ACC112 (cell line): ENCODE measurements at regions not wholly inside any gene's neighbourhood (a gene's known extent, or its start where the extent isn't known, plus 50 kb on each side); places are given as distances from the start of the nearest gene placed in this dataset.

Experiments used
- H2AFZ ChIP-seq: fragments of 200-600 bp; sonication (generic); one replicate; pipeline ENCODE4 v1.6.0; 2017; ENCODE audit warnings: antibody characterized with exemption, low read length; ENCODE audit not compliant: unreplicated experiment
- H3K27ac ChIP-seq: fragments of 200-600 bp; sonication (generic); 2 replicates; pipeline ENCODE4 v1.5.1; 2014; ENCODE audit warnings: low read depth, mild to moderate bottlenecking, antibody characterized with exemption, low read length, moderate library complexity
- H3K27me3 ChIP-seq: fragments of 200-600 bp; sonication (generic); 2 replicates; pipeline ENCODE4 v1.6.1; 2014; ENCODE audit warnings: mild to moderate bottlenecking, antibody characterized with exemption, low read length, moderate library complexity, mixed read lengths; ENCODE audit not compliant: insufficient read depth
- H3K36me3 ChIP-seq: fragments of 200-600 bp; sonication (generic); 2 replicates; pipeline ENCODE4 v1.6.1; 2016; ENCODE audit warnings: mild to moderate bottlenecking, antibody characterized with exemption, low read length, moderate library complexity, mixed read lengths; ENCODE audit not compliant: insufficient read depth
- H3K4me1 ChIP-seq: fragments of 200-600 bp; sonication (generic); one replicate; pipeline ENCODE4 v1.6.1; 2016; ENCODE audit warnings: low read length, mixed read lengths; ENCODE audit not compliant: insufficient read depth, unreplicated experiment, control insufficient read depth
- H3K4me3 ChIP-seq: fragments of 200-600 bp; sonication (generic); 2 replicates; pipeline ENCODE4 v1.5.1; 2014; ENCODE audit warnings: mild to moderate bottlenecking, low read depth, low read length
- H3K79me2 ChIP-seq: fragments of 200-600 bp; sonication (generic); one replicate; pipeline ENCODE4 v1.6.0; 2016; ENCODE audit warnings: low read length; ENCODE audit not compliant: control insufficient read depth, unreplicated experiment, insufficient read depth

DNA sequence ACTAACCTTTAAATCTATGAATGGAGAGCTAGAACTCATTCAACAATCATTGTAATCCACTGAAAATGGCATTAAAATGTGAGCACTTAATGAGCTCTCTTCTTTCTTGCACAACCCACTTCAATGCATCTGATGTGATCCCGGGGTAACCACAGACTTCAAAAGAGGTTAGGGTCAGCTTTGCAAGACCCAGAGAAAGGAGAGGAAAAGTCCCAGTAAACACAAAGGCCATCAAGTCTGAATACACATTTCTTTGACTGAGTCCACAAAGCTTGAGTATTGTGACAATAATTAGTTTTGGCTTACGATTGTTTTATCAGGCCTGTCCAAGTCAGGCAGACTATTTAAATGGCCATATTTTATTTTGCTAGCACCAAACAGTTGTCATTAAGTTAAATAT lies 148.8 kb upstream of the ZNF608 start:
- H3K79me2 ChIP-seq, result no peaks in the 10 kb centered on the region
- no peaks in the 10 kb centered on the region for H3K4me1 ChIP-seq
- no peaks in the 10 kb centered on the region for H3K27me3 ChIP-seq
- H3K4me3 ChIP-seq, result no peak overlapping the region
- no peak overlapping the region for H3K27ac ChIP-seq
- no peak overlapping the region for H2AFZ ChIP-seq
- no peaks in the 10 kb centered on the region for H3K36me3 ChIP-seq

DNA sequence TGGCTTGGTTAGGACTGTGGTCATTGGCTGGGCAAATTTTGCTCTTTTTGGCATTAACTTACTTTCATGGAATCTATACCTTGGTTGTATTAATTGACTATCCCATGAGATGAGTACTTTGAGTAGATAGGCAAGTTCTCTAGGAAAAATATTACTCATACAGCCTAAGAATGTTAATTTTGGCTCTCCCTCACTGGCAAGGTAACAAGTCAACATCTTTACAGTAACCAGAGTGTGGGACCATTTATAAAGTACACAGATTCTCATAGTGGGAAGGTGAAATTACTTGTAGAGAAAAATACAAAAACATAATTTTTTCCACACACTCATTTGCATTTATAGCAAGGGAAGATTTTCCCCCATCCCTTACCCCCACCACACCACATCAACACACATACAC lies 154.6 kb upstream of the ZNF608 start:
- H3K36me3 ChIP-seq, result no peaks in the 10 kb centered on the region
- H3K4me1 ChIP-seq, result no peaks in the 10 kb centered on the region
- H3K27me3 ChIP-seq, result no peaks in the 10 kb centered on the region
- H3K79me2 ChIP-seq, result no peaks in the 10 kb centered on the region
- H2AFZ ChIP-seq, result no peak overlapping the region
- no peak overlapping the region for H3K27ac ChIP-seq
- H3K4me3 ChIP-seq, result no peak overlapping the region

DNA sequence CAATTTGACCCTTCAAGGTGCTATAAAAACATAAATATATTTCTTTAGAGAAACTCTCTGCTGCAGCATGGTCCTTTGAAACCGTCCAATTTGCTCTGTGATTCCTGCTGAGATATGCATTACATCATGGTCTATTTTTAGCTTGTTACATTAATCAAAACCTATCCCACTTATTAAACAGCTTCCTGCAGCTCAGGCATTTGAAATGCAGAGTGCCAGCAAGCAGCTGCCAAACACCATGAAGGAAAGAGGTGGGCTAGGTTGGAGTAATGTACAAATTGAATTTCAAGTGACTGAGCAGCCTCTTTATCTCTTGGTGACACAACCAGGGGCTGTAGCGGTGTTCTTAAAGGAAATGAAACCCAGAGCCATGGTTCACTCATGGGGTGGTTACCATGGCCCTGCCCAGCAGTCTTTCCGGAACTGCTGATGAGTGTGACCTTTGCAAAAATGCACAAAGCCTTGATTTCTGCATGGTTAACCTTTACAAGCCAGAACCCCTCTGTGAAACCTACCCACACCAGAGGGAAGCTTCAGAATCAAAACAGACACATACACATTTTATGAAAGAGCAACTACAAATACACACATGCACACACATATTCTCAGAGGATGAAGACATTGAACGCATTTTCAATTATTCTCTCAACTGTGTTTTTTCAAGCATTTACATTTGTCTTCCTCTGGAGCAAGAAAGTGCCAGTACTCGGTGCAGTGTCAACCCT lies 155.8 kb upstream of the ZNF608 start:
- no peaks in the 10 kb centered on the region for H3K27me3 ChIP-seq
- peaks cover 9% of the 10 kb centered on the region for H3K4me1 ChIP-seq
- no peaks in the 10 kb centered on the region for H3K79me2 ChIP-seq
- H2AFZ ChIP-seq, result no peak overlapping the region
- no peak overlapping the region for H3K27ac ChIP-seq
- H3K4me3 ChIP-seq, result no peak overlapping the region
- no peaks in the 10 kb centered on the region for H3K36me3 ChIP-seq

DNA sequence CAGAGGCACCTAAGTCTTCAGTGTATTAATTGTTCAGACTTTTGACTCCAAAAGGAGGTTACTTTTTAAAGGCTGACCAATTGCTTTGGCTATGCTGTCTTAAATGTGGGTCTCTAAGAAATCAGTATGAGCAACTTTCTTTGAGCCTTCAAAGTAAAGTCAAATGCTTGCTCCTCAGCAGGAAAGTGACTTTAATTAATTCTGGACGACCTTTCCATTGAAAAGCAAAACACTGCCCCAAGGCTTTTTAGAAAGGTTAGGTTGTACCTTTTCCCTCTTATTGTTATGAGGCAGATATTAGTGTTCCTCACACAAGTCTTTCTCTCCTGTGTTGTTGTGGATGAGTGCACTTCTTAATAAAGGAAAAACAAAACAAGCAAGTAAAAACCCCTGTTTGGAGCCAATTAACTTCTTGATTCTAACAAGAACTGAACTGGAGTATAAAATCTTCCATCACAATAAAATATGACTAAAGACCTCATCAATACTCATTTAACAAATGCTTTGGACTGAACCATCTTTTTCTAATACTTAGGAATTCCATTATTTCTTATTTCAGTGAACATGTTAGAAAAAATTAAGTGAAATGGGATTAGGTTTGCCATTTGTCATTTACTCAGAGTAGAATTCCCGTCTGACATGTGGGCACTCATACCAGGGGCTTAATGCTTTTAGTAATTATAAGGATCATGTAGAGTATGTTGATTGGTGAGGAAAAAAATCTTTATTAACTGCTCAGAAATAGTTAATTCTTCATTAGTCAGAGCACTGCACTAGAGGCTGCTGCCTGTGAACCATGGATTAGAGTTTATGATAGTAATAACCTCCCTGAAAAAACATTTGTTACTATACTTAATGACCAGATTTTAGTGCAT lies 159.1 kb upstream of the ZNF608 start:
- Histone ChIP-seq H3K4me3 (no peak overlapping the region), H3K79me2 (no peaks in the 10 kb centered on the region), H3K27me3 (no peaks in the 10 kb centered on the region), H3K36me3 (no peaks in the 10 kb centered on the region), H3K27ac (no peak overlapping the region), H2AFZ (no peak overlapping the region), H3K4me1 (peaks cover 10% of the 10 kb centered on the region)

DNA sequence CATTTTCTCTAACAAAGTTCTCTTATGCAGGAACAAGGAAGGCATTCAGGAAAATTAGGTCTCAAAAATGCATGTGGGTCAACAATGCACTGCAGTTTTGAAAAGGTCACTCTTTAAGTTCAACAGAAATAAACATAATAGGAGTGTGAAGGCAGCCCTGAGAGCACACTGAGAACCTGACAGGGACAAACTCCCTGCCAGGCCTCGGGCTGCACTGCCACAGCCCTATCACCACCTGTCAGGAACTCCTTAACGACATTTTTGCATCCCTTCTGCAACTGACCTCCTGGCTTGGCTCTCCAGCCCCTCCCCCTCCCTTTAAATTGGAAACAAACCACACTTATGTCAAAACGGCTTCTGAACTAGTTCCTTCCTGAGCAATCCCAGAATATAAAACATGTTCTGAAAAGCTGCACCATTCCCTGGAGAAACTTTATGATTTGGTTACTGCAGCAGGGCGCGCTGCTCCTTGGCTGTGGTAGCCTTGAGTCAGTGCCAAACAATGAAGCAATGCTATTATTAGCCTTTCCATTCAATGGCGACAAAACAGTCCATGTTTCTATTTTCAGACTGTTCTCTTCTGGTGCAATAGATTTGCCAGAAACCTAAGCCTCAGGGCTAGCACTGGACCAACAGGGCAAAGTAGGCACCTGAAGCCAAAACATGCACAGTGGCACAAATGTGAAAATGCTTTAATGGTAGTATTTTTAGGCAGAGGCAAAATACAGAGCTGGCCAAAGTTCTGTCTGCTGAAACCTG lies 160.1 kb upstream of the ZNF608 start:
- H2AFZ ChIP-seq, result no peak overlapping the region
- H3K27me3 ChIP-seq, result no peaks in the 10 kb centered on the region
- H3K4me3 ChIP-seq, result no peak overlapping the region
- H3K4me1 ChIP-seq, result peaks cover 14% of the 10 kb centered on the region
- no peaks in the 10 kb centered on the region for H3K79me2 ChIP-seq
- H3K36me3 ChIP-seq, result no peaks in the 10 kb centered on the region
- H3K27ac ChIP-seq, result no peak overlapping the region

DNA sequence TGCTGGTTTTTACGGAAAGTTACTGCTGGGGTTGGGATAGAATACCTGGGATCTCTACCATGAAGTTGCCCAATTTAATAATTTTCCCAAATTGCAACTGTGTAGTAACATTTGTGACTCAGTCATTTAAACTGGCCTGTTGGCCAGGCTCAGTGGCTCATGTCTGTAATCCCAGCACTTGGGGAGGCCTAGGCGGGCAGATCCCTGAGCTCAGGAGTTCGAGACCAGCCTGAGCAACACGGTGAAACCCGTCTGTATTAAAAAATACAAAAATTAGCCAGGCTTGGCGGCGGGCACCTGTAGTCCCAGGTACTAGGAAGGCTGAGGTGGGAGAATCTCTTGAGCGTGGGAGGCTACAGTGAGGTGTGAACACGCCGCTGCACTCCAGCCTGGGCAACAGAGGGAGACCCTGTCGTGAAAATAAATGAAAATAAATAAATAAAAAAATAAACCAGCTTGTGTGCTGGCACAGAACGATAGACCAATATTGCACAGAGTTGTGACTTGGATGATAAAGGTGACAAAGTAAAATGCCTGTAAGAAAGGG lies 160.7 kb upstream of the ZNF608 start:
- Histone ChIP-seq H3K27ac (no peak overlapping the region), H3K4me3 (no peak overlapping the region), H2AFZ (no peak overlapping the region), H3K4me1 (peaks cover 14% of the 10 kb centered on the region), H3K27me3 (no peaks in the 10 kb centered on the region), H3K79me2 (no peaks in the 10 kb centered on the region), H3K36me3 (no peaks in the 10 kb centered on the region)

DNA sequence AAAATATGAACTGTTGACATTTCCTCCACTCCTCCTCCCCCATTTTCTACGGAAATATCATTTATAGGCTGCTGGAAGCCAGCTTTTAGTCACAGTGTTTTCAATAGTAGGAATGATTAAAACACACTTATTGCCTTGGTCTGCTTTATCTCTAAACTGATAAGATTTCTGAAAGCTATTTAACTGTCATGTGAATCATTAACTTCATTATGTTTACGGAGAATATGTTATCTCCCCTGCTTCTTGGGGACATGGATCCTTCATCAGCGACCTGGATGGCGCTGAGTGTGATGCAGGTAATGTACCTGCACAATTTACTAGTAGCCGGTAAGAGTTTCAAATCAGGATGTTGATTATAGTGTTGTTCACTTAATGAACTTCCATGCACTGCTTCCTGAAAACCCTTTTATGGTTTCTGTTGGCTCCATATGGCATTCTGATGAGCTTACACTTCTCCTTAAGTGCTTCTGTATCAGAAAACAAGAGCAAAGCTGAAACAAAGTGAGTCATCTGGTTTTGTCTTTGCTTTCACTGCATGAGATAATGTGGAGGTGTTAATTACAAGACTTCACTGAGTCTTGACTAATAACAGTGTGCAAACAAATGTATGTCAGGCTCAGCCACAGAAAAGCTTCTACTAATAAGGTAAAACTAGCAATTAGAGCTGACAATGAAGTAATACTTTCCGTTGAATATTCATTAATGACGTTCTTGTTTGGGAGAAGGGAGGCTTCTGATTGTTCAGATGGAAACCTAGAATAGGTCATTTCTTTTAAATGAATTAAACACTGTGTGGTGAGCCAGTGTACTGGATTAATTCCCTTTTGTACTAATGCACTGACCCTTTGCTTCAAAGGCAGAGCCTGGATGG lies 162.4 kb upstream of the ZNF608 start:
- Histone ChIP-seq H3K27ac (no peak overlapping the region), H3K4me3 (no peak overlapping the region), H3K27me3 (no peaks in the 10 kb centered on the region), H3K36me3 (no peaks in the 10 kb centered on the region), H2AFZ (no peak overlapping the region), H3K4me1 (peaks cover 14% of the 10 kb centered on the region), H3K79me2 (no peaks in the 10 kb centered on the region)

DNA sequence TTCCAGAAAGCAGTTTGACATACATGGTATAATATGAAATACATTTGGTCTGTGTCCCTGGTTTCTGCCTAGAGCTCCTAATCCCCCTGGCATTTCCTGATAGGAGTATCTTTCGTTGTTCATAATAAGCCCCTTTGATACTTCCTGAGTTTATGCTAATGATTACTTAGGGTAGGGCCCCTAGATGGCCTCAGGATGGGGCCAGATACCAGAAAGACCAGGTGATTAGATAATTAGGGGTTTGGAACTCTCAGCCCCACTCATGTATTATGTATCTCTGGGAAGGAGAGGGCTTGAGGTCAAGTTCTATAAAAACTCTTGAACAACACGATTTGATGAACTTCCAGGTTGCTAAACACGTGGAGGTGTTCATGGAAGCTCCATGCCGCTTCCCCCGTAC lies 163.3 kb upstream of the ZNF608 start:
- Histone ChIP-seq H3K36me3 (no peaks in the 10 kb centered on the region), H3K27ac (no peak overlapping the region), H3K79me2 (no peaks in the 10 kb centered on the region), H3K4me3 (no peak overlapping the region), H3K4me1 (peaks cover 14% of the 10 kb centered on the region), H3K27me3 (no peaks in the 10 kb centered on the region), H2AFZ (no peak overlapping the region)

DNA sequence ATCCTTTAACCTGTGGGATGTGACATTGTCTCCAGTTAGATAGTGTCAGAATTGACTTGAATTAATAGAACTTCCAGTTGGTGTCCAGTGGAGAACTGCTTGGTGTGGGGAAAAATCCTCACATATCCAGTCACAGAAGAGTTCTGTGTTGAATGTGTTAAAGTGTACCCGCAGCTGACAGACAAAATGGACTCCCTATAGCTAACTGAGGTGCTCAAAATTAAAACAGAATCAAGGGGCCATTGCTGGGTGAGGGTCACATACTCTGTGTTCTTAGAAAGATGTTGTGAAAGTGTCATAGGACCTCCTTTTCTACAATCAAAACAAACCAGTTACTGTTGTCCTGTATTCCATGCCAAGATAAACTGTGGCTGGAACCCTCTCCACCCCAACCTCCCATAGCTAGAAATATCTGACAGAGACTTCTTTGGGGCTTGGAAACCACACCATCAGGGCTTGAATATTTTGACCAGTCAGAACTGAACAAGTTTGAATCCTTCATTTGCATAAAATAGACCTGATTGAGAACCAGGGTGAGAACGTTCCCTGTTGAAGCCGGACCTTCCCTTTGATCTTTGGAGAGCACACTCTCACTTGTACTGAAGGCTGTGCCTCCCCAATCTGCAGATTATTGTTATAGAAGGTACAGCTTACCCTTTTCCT lies 164.0 kb upstream of the ZNF608 start:
- Histone ChIP-seq H3K4me3 (no peak overlapping the region), H3K36me3 (no peaks in the 10 kb centered on the region), H2AFZ (no peak overlapping the region), H3K27me3 (no peaks in the 10 kb centered on the region), H3K79me2 (no peaks in the 10 kb centered on the region), H3K27ac (no peak overlapping the region), H3K4me1 (peaks cover 14% of the 10 kb centered on the region)
